ENCODE measurements at regions not wholly inside any gene's neighbourhood (a gene's known extent, or its start where the extent isn't known, plus 50 kb on each side); places are given as distances from the start of the nearest gene placed in this dataset.

- no peak overlapping the region for H3K27ac Mint-ChIP-seq
- H3K27me3 Mint-ChIP-seq: peaks cover 64% of the 10 kb centered on the region
- DNase-seq (no peak), ATAC-seq (no peak)
- H3K4me1 Mint-ChIP-seq: no peaks in the 10 kb centered on the region
- H3K4me3 Mint-ChIP-seq: no peak overlapping the region
- peaks cover 0 to 19% of the 10 kb centered on the region in 2 donors for H3K9me3 Mint-ChIP-seq
These were observed 99.6 kb upstream of the KRR1 start for GRCh38 chr12:75611041-75611440.

DNA sequence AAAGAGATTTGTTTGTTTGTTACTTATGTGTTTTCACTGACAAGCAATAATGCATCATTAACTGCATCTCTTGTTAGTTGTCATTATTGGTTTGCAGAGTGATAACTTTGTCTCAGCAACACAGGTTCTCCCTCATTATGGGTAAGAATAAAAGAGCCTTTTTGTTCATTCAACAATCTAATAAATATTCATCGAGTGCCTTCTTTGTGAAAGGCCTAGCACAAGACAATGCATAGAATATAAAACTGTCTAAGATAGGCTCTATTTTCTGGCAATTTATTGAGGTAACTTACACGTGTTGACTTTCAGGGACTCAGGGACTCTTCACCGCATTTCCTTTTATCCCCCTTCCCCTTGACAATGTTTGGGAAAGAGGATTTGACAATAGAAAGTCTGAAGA, 95.5 kb upstream of the KRR1 start:
- Mint-ChIP-seq H3K4me3 (no peak overlapping the region), H3K27me3 (peaks cover 25% of the 10 kb centered on the region), H3K4me1 (no peaks in the 10 kb centered on the region), H3K9me3 (no peaks in the 10 kb centered on the region), H3K27ac (no peak overlapping the region)
- DNase-seq: no peak
- no peak for ATAC-seq

- DNase-seq (no peak), ATAC-seq (no peak)
- no peaks in the 10 kb centered on the region for H3K9me3 Mint-ChIP-seq
- peaks cover 23% of the 10 kb centered on the region for H3K27me3 Mint-ChIP-seq
- H3K4me3 Mint-ChIP-seq: no peak overlapping the region
- H3K4me1 Mint-ChIP-seq: no peaks in the 10 kb centered on the region
- H3K27ac Mint-ChIP-seq: no peak overlapping the region
These were observed 94.7 kb upstream of the KRR1 start for GRCh38 chr12:75606151-75606550.

DNA sequence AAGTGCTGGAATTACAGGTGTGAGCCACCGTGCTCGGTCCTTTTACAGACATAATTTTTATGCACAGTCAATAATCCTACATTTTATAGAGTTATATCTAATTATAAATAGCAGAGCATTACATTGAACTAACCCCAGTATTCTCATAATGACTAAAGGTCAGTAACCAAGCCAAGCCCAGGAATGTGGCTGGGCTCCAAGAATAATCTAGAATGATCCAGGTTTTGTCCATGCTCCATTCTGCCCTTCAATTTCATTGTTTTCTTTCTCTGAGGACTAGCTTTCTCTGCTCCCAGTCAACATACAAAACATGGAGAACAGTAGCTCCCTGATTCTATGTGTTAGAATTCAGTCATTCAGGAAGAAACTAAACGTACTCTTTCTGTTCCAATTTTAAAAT, 92.1 kb upstream of the KRR1 start:
- Mint-ChIP-seq H3K27me3 (peaks cover 23% of the 10 kb centered on the region), H3K4me1 (no peaks in the 10 kb centered on the region), H3K4me3 (no peak overlapping the region), H3K9me3 (no peaks in the 10 kb centered on the region), H3K27ac (no peak overlapping the region)
- ATAC-seq: no peak
- no peak for DNase-seq

- no peak overlapping the region for H3K27ac Mint-ChIP-seq
- peaks cover 19% of the 10 kb centered on the region for H3K27me3 Mint-ChIP-seq
- H3K4me1 Mint-ChIP-seq: no peaks in the 10 kb centered on the region
- no peaks in the 10 kb centered on the region for H3K9me3 Mint-ChIP-seq
- DNase-seq: no peak
- H3K4me3 Mint-ChIP-seq: no peak overlapping the region
- no peak for ATAC-seq
These were observed 90.7 kb upstream of the KRR1 start for GRCh38 chr12:75602106-75602505.

DNA sequence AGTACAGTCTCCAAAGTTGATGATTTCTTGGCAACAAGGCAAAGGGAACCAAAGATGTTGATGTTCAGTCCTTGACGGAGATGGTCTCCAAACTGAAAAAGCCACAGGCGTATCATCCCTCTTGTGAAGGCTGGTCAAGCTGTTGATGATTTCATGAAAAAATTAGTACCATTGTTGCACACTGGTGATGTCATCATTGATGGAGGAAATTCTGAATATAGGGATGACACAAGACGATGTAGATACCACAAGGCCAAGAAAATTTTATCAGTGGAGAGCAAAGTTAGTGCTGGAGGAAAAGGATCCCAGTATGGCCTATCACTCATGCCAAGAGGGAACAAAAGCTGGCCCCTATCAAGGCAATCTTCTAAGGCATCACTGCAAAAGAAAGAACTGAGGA, 88.7 kb upstream of the KRR1 start:
- Mint-ChIP-seq H3K4me3 (no peak overlapping the region), H3K4me1 (no peaks in the 10 kb centered on the region), H3K9me3 (no peaks in the 10 kb centered on the region), H3K27ac (no peak overlapping the region), H3K27me3 (peaks cover 32% of the 10 kb centered on the region)
- DNase-seq (no peak), ATAC-seq (no peak)

GRCh38 chr12:75599061-75599460, 87.7 kb upstream of the KRR1 start:
- ATAC-seq (no peak), DNase-seq (no peak)
- Mint-ChIP-seq H3K27ac (no peak overlapping the region), H3K9me3 (no peaks in the 10 kb centered on the region), H3K4me3 (no peak overlapping the region), H3K27me3 (peaks cover 39% of the 10 kb centered on the region), H3K4me1 (no peaks in the 10 kb centered on the region)

DNA sequence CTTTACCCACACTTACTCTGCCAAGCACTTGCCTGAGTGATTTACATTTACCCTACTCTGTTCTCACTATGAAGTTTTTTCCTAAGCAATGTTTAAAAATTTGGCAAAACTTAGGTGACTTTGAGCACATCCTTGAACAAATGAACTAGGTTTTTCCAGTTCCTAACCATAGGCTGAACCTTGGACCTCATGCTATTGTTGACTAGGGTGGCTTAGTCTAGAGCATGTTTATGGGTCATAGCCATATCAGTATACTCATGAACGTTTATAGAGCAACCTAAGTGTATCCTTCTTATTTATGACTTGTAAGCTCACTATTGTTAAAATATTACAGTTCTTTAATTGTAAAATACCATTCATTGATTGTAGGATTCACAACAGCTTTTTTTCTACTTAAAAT, 85.0 kb upstream of the KRR1 start:
- DNase-seq (no peak), ATAC-seq (no peak)
- H3K9me3 Mint-ChIP-seq: no peaks in the 10 kb centered on the region
- no peak overlapping the region for H3K4me3 Mint-ChIP-seq
- H3K27ac Mint-ChIP-seq: no peak overlapping the region
- H3K27me3 Mint-ChIP-seq: peaks cover 48% of the 10 kb centered on the region
- no peaks in the 10 kb centered on the region for H3K4me1 Mint-ChIP-seq

DNA sequence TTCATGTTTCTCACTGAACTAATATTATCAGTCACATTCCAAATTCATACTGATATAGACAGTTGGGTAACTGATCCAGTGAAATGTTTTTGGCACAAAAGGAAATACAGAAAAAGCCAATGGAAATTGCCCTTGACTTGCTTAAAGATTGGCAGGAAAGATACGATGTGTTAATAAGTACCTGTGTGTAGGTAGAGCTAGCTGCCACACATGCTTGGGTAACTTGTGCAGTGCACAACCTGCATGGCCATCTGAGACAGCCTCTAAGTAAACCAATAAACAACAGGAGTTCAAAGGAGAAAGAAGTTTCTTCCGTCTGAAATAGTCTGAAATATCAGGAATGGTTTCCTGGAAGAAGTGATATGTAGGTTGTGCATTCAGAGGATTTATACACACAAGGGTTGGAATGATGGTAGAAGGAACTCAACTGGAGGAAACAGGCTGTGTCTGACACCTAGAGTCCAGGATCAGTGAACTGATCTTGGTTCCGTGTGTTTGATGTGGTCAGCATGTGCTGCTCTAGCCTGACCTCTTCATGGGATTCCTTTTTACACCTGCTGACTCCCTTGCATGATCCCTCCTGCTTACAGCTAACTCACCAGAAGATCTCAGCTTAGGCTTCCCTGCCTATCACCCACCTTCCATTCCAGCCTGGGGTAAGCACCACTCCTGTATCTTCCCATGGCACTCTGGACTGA, 81.4 kb upstream of the KRR1 start:
- Mint-ChIP-seq H3K27ac (no peak overlapping the region), H3K27me3 (peaks cover 57% of the 10 kb centered on the region), H3K4me1 (peaks cover 15% of the 10 kb centered on the region), H3K9me3 (peaks cover 0 to 12% of the 10 kb centered on the region in 2 donors), H3K4me3 (no peak overlapping the region)
- DNase-seq (no peak), ATAC-seq (no peak)

DNA sequence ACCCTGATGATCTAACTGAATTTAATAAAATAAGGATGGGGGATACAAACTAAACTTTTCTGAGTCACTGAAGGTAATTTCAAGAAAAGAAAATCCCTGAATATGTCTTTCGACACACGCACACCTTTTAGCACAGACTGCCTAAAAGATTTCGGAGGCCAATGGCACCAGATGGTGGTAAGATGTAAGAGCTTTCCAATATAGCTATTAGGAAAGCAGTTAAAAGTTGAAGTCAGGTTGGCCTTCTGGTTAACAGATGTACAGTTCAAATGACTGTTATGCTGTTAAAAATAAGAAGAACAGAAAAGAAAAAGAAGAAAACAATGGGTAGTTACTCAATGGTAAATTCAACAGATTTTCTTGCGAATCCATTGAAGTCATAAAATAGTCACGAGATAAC, 80.7 kb upstream of the KRR1 start:
- Mint-ChIP-seq H3K4me3 (no peak overlapping the region), H3K27me3 (peaks cover 64% of the 10 kb centered on the region), H3K9me3 (peaks cover 0 to 12% of the 10 kb centered on the region in 2 donors), H3K27ac (no peak overlapping the region), H3K4me1 (peaks cover 15% of the 10 kb centered on the region)
- ATAC-seq (no peak), DNase-seq (no peak)

DNA sequence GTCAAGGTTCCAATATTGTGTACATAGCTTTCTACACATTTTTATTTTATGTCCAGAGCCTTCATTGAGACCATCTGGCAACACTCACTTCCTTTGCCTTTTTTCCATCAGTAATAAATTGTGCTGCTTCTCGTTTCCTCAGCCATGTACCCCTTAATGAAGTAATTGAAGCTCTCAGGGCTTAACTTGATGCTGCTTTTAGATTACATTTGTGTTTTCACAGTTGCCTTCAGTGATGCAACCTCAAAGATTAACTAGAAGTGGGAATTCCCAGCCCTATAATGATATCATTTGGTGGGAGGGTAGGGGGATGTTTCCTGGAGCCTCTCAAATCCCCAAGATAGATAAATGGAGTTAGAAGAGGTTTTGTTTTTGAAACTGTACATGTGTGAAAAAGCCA, 80.2 kb upstream of the KRR1 start:
- no peak for DNase-seq
- Mint-ChIP-seq H3K4me3 (no peak overlapping the region), H3K27me3 (peaks cover 67% of the 10 kb centered on the region), H3K9me3 (peaks cover 0 to 12% of the 10 kb centered on the region in 2 donors), H3K27ac (no peak overlapping the region), H3K4me1 (peaks cover 15% of the 10 kb centered on the region)
- no peak for ATAC-seq

DNA sequence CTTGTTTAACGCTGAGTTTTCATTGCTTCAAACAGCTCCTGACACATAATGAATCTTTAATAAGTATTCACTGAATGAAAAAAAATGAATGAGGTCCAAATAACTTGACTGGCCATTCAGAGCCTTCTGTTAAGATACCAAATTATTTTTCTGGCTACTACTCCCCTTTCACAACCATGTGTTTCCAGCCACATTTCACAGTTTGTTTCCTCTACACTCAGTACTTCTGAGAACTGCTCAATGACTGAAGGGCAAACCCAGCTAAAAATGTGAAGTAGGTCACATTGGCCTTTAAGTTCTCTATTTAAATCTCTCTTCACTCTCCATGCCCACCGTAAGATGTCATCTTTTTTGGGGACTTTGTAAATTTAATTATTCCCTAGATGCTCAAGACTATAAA, 78.4 kb upstream of the KRR1 start:
- Mint-ChIP-seq H3K4me1 (peaks cover 15% of the 10 kb centered on the region), H3K4me3 (no peak overlapping the region), H3K27ac (no peak overlapping the region), H3K9me3 (peaks cover 0 to 12% of the 10 kb centered on the region in 2 donors), H3K27me3 (peaks cover 58% of the 10 kb centered on the region)
- ATAC-seq (no peak), DNase-seq (no peak)

GRCh38 chr12:75587340-75588106, 76.1 kb upstream of the KRR1 start:
- no peak overlapping the region for H3K27ac Mint-ChIP-seq
- H3K4me3 Mint-ChIP-seq: no peak overlapping the region
- DNase-seq: no peak
- H3K27me3 Mint-ChIP-seq: peaks cover 50% of the 10 kb centered on the region
- peaks cover 0 to 12% of the 10 kb centered on the region in 2 donors for H3K9me3 Mint-ChIP-seq
- no peak for ATAC-seq
- peaks cover 15% of the 10 kb centered on the region for H3K4me1 Mint-ChIP-seq

DNA sequence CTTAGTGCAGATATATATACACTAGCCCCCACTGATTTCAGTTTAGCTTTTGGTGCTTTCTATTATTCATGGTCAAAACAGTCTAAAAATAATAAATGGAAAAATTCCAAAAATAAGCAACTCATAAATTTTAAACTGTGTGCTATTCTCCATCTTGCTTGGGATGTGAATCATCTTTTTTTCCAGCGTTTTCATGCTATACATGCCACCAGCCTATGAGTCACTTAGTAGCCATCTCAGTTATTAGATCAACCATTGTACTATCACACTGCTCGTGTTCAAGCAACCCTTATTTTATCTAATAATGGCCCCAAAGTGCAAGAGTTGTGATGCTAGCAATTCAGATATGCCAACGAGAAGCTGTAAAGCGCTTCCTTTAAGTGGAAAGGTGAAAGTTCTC, 73.9 kb upstream of the KRR1 start:
- H3K9me3 Mint-ChIP-seq: peaks cover 0 to 12% of the 10 kb centered on the region in 2 donors
- ATAC-seq (no peak), DNase-seq (no peak)
- no peak overlapping the region for H3K4me3 Mint-ChIP-seq
- peaks cover 44% of the 10 kb centered on the region for H3K27me3 Mint-ChIP-seq
- H3K27ac Mint-ChIP-seq: no peak overlapping the region
- peaks cover 15% of the 10 kb centered on the region for H3K4me1 Mint-ChIP-seq

GRCh38 chr12:75583355-75583754, 71.9 kb upstream of the KRR1 start:
- no peak for ATAC-seq
- H3K4me3 Mint-ChIP-seq: no peak overlapping the region
- peaks cover 0 to 6% of the 10 kb centered on the region in 2 donors for H3K9me3 Mint-ChIP-seq
- H3K4me1 Mint-ChIP-seq: no peaks in the 10 kb centered on the region
- H3K27ac Mint-ChIP-seq: no peak overlapping the region
- peaks cover 37% of the 10 kb centered on the region for H3K27me3 Mint-ChIP-seq
- DNase-seq: no peak

DNA sequence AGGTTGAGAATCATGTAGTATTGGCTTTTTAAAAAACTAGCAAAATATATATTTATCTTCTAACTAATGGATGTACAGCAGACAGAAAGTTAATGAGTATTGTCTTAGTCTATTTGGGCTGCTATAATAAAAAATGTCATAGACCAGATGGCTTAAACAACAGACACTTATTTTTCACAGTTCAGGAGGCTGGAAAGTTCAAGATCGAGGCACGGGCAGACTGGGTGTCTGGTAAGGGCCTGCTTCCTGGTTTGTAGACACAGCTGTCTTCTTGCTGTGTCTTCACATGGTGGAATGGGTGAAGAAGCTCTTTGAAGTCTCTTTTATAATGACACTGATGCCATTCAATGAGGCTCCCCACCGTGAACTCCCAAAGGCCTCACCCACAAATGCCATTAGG, 70.1 kb upstream of the KRR1 start:
- ATAC-seq (no peak), DNase-seq (no peak)
- Mint-ChIP-seq H3K4me3 (no peak overlapping the region), H3K27ac (no peak overlapping the region), H3K4me1 (no peaks in the 10 kb centered on the region), H3K9me3 (no peaks in the 10 kb centered on the region), H3K27me3 (peaks cover 21% of the 10 kb centered on the region)
